IMR-90 (cell line): ENCODE measurements at regions not wholly inside any gene's neighbourhood (a gene's known extent, or its start where the extent isn't known, plus 50 kb on each side); places are given as distances from the start of the nearest gene placed in this dataset.

Experiments
- ATAC-seq: fragments of 200-7000 bp; cut with Tn5 transposase; 2 replicates; pipeline ENCODE4 v1.9.1; 2020; ENCODE audit warnings: low read depth, mild to moderate bottlenecking, moderate library complexity
- BruUV-seq: library from RNA; stranded (reverse); fragments of 400-500 nt; replicated peaks from 2 replicates; lab custom pipeline; 2021; lab: Mats Ljungman, UMichigan
- CTCF ChIA-PET: fragments of 300-600 bp; formaldehyde crosslinking; extraction: SDS; loops from one replicate; lab custom pipeline; 2021; ENCODE audit warnings: antibody characterized with exemption; lab: Yijun Ruan, JAX
- POLR2A ChIA-PET: fragments of 300-600 bp; sonication (Branson Sonifier 250); formaldehyde crosslinking; loops from one replicate; lab custom pipeline; 2022; ENCODE audit warnings: antibody characterized with exemption; ENCODE audit not compliant: unreplicated experiment; lab: Charles Lee
- DNase-seq: peaks from one replicate; pipeline ENCODE4 v3.0.0; 2013
- H2AFZ ChIP-seq: replicated peaks from 2 replicates; pipeline ENCODE3; 2013; ENCODE audit warnings: low read length, mild to moderate bottlenecking; ENCODE audit not compliant: poor library complexity
- H2AK5ac ChIP-seq: 2 replicates; pipeline ENCODE4 v1.6.1; 2013; ENCODE audit warnings: low read depth, low read length, inconsistent platforms
- H2AK9ac ChIP-seq: replicated peaks from 2 replicates; pipeline ENCODE3; 2013; ENCODE audit warnings: mild to moderate bottlenecking, low read depth, low read length, moderate library complexity; ENCODE audit not compliant: poor library complexity
- H2BK120ac ChIP-seq: 2 replicates; pipeline ENCODE4 v1.6.1; 2013; ENCODE audit warnings: low read depth, low read length, inconsistent platforms
- H2BK15ac ChIP-seq: 3 replicates; pipeline ENCODE4 v1.6.1; 2013; ENCODE audit warnings: low read depth, low read length, inconsistent platforms
- H2BK20ac ChIP-seq: 2 replicates; pipeline ENCODE4 v1.6.1; 2013; ENCODE audit warnings: low read depth, mild to moderate bottlenecking, inconsistent platforms, low read length, moderate library complexity
- H2BK5ac ChIP-seq: 2 replicates; pipeline ENCODE4 v1.6.1; 2013; ENCODE audit warnings: mild to moderate bottlenecking, low read depth, low read length, inconsistent platforms; ENCODE audit not compliant: poor library complexity, severe bottlenecking
- H3K14ac ChIP-seq: replicated peaks from 2 replicates; pipeline ENCODE4 v1.6.1; 2013; ENCODE audit warnings: low read depth, low read length, inconsistent platforms
- H3K18ac ChIP-seq: 2 replicates; pipeline ENCODE4 v1.6.1; 2013; ENCODE audit warnings: low read depth, low read length, control low read depth
- H3K23ac ChIP-seq: 2 replicates; pipeline ENCODE4 v1.6.1; 2013; ENCODE audit warnings: low read depth, low read length, inconsistent platforms
- H3K27ac ChIP-seq: 2 replicates; pipeline ENCODE4 v1.5.1; 2013; ENCODE audit warnings: mild to moderate bottlenecking, control low read depth, low read length; ENCODE audit not compliant: insufficient read depth
- H3K27me3 ChIP-seq: 2 replicates; pipeline ENCODE4 v1.6.1; 2013; ENCODE audit warnings: low read length; ENCODE audit not compliant: control insufficient read depth, insufficient read depth
- H3K36me3 ChIP-seq: 2 replicates; pipeline ENCODE4 v1.6.1; 2013; ENCODE audit warnings: low read length, mixed read lengths; ENCODE audit not compliant: control insufficient read depth, insufficient read depth
- H3K4ac ChIP-seq: 2 replicates; pipeline ENCODE4 v1.6.1; 2013; ENCODE audit warnings: low read depth, low read length, inconsistent platforms
- H3K4me1 ChIP-seq: 2 replicates; pipeline ENCODE4 v1.6.1; 2013; ENCODE audit warnings: low read length, mixed read lengths; ENCODE audit not compliant: control insufficient read depth, insufficient read depth
- H3K4me2 ChIP-seq: 2 replicates; pipeline ENCODE4 v1.6.1; 2013; ENCODE audit warnings: low read depth, mild to moderate bottlenecking, control low read depth, low read length, moderate library complexity
- H3K4me3 ChIP-seq: 2 replicates; pipeline ENCODE4 v1.5.1; 2013; ENCODE audit warnings: low read depth, mild to moderate bottlenecking, control low read depth, low read length, moderate library complexity; ENCODE audit not compliant: insufficient read depth
- H3K56ac ChIP-seq: 2 replicates; pipeline ENCODE4 v1.6.1; 2013; ENCODE audit warnings: low read length, inconsistent platforms; ENCODE audit not compliant: insufficient read depth; ENCODE audit errors: extremely low read depth
- H3K79me1 ChIP-seq, 2 experiments: 2 replicates each; pipeline ENCODE4 v1.6.1; 2013; ENCODE audit warnings: low read length in 2 of 2, inconsistent platforms in 1 of 2, low read depth in 1 of 2
- H3K9ac ChIP-seq: 2 replicates; pipeline ENCODE4 v1.6.1; 2013; ENCODE audit warnings: low read depth, low read length, control low read depth
- H3K9me1 ChIP-seq: 2 replicates; pipeline ENCODE4 v1.6.1; 2013; ENCODE audit warnings: low read length, inconsistent platforms; ENCODE audit not compliant: insufficient read depth
- H3K9me3 ChIP-seq: 2 replicates; pipeline ENCODE4 v1.6.1; 2013; ENCODE audit warnings: low read length; ENCODE audit not compliant: control insufficient read depth, insufficient read depth
- H4K20me1 ChIP-seq: 2 replicates; pipeline ENCODE4 v1.6.1; 2013; ENCODE audit warnings: low read length, inconsistent platforms; ENCODE audit not compliant: insufficient read depth
- H4K5ac ChIP-seq: 2 replicates; pipeline ENCODE4 v1.6.1; 2013; ENCODE audit warnings: mild to moderate bottlenecking, low read depth, low read length, control low read depth
- H4K8ac ChIP-seq, 2 experiments: 2 replicates each; pipeline ENCODE4 v1.6.1; 2013; ENCODE audit warnings: low read depth in 2 of 2, low read length in 2 of 2, control low read depth in 1 of 2, inconsistent platforms in 1 of 2
- H4K91ac ChIP-seq: 2 replicates; pipeline ENCODE4 v1.6.1; 2013; ENCODE audit warnings: low read depth, low read length, inconsistent platforms; ENCODE audit not compliant: insufficient read depth
- BHLHE40 ChIP-seq: fragments of 150-350 bp; IDR thresholded peaks from 2 replicates; pipeline ENCODE4 v1.6.1; 2016; ENCODE audit warnings: mild to moderate bottlenecking, low read depth, low read length
- CEBPB ChIP-seq: IDR thresholded peaks from 2 replicates; pipeline ENCODE4 v1.6.1; 2012; ENCODE audit warnings: low read depth, low read length, improper control_type of control experiment
- CHD1 ChIP-seq: IDR thresholded peaks from 2 replicates; pipeline ENCODE4 v1.6.1; 2012; ENCODE audit warnings: low read depth, low read length, improper control_type of control experiment
- FOS ChIP-seq: fragments of 150-350 bp; IDR thresholded peaks from 2 replicates; pipeline ENCODE4 v1.6.1; 2016; ENCODE audit warnings: low read depth, low read length
- MAFK ChIP-seq: IDR thresholded peaks from 2 replicates; pipeline ENCODE4 v1.6.1; 2012; ENCODE audit warnings: low read depth, low read length, improper control_type of control experiment
- MAZ ChIP-seq: IDR thresholded peaks from 2 replicates; pipeline ENCODE4 v1.6.1; 2012; ENCODE audit warnings: low read depth, mild to moderate bottlenecking, low read length, improper control_type of control experiment, moderate library complexity, borderline replicate concordance
- MXI1 ChIP-seq: IDR thresholded peaks from 2 replicates; pipeline ENCODE4 v1.6.1; 2012; ENCODE audit warnings: low read depth, mild to moderate bottlenecking, low read length, moderate library complexity, borderline replicate concordance
- NFE2L2 ChIP-seq: fragments of 150-350 bp; IDR thresholded peaks from 2 replicates; pipeline ENCODE4 v1.6.1; 2016; ENCODE audit warnings: low read depth, mild to moderate bottlenecking, low read length
- POLR2A ChIP-seq: IDR thresholded peaks from 2 replicates; pipeline ENCODE4 v1.6.1; 2012; ENCODE audit warnings: mild to moderate bottlenecking, low read depth, low read length
- RAD21 ChIP-seq: IDR thresholded peaks from 2 replicates; pipeline ENCODE4 v1.6.1; 2012; ENCODE audit warnings: low read length, improper control_type of control experiment
- RCOR1 ChIP-seq: IDR thresholded peaks from 2 replicates; pipeline ENCODE4 v1.6.1; 2012; ENCODE audit warnings: mild to moderate bottlenecking, low read length, improper control_type of control experiment; ENCODE audit not compliant: insufficient replicate concordance
- RFX5 ChIP-seq: IDR thresholded peaks from 2 replicates; pipeline ENCODE4 v1.8.0; 2012; ENCODE audit warnings: low read depth, mild to moderate bottlenecking, low read length, moderate library complexity
- SMC3 ChIP-seq: fragments of 150-350 bp; IDR thresholded peaks from 2 replicates; pipeline ENCODE4 v1.6.1; 2016; ENCODE audit warnings: low read depth, mild to moderate bottlenecking, antibody characterized with exemption, low read length, moderate library complexity
- WGBS, 2 experiments: methylation state at CpG; one replicate each; pipeline versions ENCODE4 v1.1.5 to v1.1.7; 2013; ENCODE audit warnings: missing lambda C conversion rate in 2 of 2; ENCODE audit not compliant: insufficient read length in 1 of 2; ENCODE audit errors: extremely low coverage in 2 of 2; 5-methylcytosine and 5-hydroxymethylcytosine counted together
- dilution Hi-C: fragments of 300-500 bp; cut with HindIII; formaldehyde crosslinking; loops from one replicate; pipeline ENCODE4 v1.14.3; 2018; ENCODE audit warnings: low sequenced_read_pairs; ENCODE audit not compliant: unreplicated experiment
- in situ Hi-C: fragments of 300-500 bp; cut with MboI; formaldehyde crosslinking; loops from 3 replicates; pipeline ENCODE4 v1.14.3; 2019; ENCODE audit warnings: low sequenced_read_pairs, inconsistent platforms, mixed read lengths
- intact Hi-C: fragments of 100-400 bp; cut with micrococcal nuclease; formaldehyde crosslinking; loops from 2 replicates; pipeline ENCODE4 v1.10.0; 2022
- TF ChIP-seq, protein P1 (sequence below): conservative IDR thresholded peaks from 2 replicates; pipeline ENCODE4 v1.5.1; 2012; ENCODE audit warnings: mild to moderate bottlenecking, low read depth, low read length, improper control_type of control experiment
- TF ChIP-seq, protein P2 (sequence below): fragments of 150-350 bp; IDR thresholded peaks from 2 replicates; pipeline ENCODE4 v1.6.1; 2017; ENCODE audit warnings: mild to moderate bottlenecking, antibody characterized with exemption, low read length, low read depth
- TF ChIP-seq, protein P3 (sequence below): fragments of 150-350 bp; IDR thresholded peaks from 2 replicates; pipeline ENCODE4 v1.6.1; 2016; ENCODE audit warnings: low read depth, mild to moderate bottlenecking, low read length, moderate library complexity, borderline replicate concordance

DNA sequence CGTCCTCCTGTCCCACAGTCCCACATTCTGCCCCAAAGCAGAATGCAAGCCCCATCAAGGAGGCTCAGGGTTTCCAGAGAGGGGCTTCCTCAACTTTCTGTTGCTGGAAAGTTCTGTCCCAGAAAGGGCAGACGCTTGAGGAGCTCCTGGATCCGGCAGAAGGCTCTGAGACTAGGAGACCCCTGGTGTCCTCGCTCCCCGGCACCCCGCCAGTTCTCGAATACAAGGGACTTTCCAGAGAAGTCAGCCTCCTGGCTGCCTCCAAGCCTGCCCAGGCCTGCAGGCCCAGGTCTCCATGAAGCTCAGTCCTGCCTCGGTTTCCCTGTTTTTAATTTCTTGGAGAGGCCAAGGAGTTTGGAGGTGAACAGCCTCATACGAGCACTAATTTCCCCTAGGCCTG lies 150.4 kb downstream of the CEBPB start:
- no TSS peak for BruUV-seq
- no CpG with 5 or more reads among the region's 9 CpGs for WGBS, 2 experiments

More for the DNA sequence above, 150.4 kb downstream of the CEBPB start:
- dilution Hi-C loops (no loop called here), intact Hi-C loops (no loop called here), in situ Hi-C loops (no loop called here)
- no peak overlapping the region for H4K91ac ChIP-seq
- ChIA-PET CTCF (no interaction called here), POLR2A (no interaction called here)
- H2BK120ac ChIP-seq: no peak overlapping the region
- peaks cover 0 to 7% of the 10 kb centered on the region in 2 experiments; a peak in 2 of 4 replicates for H3K79me1 ChIP-seq
- H3K18ac ChIP-seq: no peak overlapping the region
- no peaks in the 10 kb centered on the region for H4K20me1 ChIP-seq
- H3K56ac ChIP-seq: no peak overlapping the region
- ATAC-seq: no peak
- no peaks in the 10 kb centered on the region for H3K36me3 ChIP-seq
- H3K4me1 ChIP-seq: peaks cover 19% of the 10 kb centered on the region
- no peak overlapping the region for H2BK5ac ChIP-seq
- no peaks in the 10 kb centered on the region for H3K27me3 ChIP-seq
- H2BK20ac ChIP-seq: no peak overlapping the region
- TF ChIP-seq RFX5 (no peak), FOS (no peak), RCOR1 (no peak), POLR2A (no peak), CEBPB (no peak), BHLHE40 (no peak), RAD21 (no peak), NFE2L2 (no peak), CHD1 (no peak), MXI1 (no peak), MAZ (no peak), SMC3 (no peak), MAFK (no peak)
- TF ChIP-seq, protein P1, sequence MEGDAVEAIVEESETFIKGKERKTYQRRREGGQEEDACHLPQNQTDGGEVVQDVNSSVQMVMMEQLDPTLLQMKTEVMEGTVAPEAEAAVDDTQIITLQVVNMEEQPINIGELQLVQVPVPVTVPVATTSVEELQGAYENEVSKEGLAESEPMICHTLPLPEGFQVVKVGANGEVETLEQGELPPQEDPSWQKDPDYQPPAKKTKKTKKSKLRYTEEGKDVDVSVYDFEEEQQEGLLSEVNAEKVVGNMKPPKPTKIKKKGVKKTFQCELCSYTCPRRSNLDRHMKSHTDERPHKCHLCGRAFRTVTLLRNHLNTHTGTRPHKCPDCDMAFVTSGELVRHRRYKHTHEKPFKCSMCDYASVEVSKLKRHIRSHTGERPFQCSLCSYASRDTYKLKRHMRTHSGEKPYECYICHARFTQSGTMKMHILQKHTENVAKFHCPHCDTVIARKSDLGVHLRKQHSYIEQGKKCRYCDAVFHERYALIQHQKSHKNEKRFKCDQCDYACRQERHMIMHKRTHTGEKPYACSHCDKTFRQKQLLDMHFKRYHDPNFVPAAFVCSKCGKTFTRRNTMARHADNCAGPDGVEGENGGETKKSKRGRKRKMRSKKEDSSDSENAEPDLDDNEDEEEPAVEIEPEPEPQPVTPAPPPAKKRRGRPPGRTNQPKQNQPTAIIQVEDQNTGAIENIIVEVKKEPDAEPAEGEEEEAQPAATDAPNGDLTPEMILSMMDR: no peak
- TF ChIP-seq, protein P2, sequence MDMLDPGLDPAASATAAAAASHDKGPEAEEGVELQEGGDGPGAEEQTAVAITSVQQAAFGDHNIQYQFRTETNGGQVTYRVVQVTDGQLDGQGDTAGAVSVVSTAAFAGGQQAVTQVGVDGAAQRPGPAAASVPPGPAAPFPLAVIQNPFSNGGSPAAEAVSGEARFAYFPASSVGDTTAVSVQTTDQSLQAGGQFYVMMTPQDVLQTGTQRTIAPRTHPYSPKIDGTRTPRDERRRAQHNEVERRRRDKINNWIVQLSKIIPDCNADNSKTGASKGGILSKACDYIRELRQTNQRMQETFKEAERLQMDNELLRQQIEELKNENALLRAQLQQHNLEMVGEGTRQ: no peak
- TF ChIP-seq, protein P3, sequence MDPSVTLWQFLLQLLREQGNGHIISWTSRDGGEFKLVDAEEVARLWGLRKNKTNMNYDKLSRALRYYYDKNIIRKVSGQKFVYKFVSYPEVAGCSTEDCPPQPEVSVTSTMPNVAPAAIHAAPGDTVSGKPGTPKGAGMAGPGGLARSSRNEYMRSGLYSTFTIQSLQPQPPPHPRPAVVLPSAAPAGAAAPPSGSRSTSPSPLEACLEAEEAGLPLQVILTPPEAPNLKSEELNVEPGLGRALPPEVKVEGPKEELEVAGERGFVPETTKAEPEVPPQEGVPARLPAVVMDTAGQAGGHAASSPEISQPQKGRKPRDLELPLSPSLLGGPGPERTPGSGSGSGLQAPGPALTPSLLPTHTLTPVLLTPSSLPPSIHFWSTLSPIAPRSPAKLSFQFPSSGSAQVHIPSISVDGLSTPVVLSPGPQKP: no peak
- H4K5ac ChIP-seq: no peak overlapping the region
- H3K4ac ChIP-seq: 0 out of 2 replicates have a peak overlapping the region, but pooled peaks have one; percentile 10
- no peak overlapping the region for H3K4me3 ChIP-seq
- H2BK15ac ChIP-seq: no peak overlapping the region; the same call in 2 of the 3 replicates
- no peak overlapping the region for H2AK9ac ChIP-seq
- no peak overlapping the region for H3K27ac ChIP-seq
- no peak overlapping the region for H3K4me2 ChIP-seq
- peak overlapping the region; percentile 66; the same call in 1 of the 2 replicates for H2AK5ac ChIP-seq
- no peak overlapping the region for H3K23ac ChIP-seq
- peaks cover 20% of the 10 kb centered on the region for H3K9me1 ChIP-seq
- H3K9me3 ChIP-seq: no peaks in the 10 kb centered on the region
- no peak overlapping the region for H3K9ac ChIP-seq
- no peak overlapping the region for H2AFZ ChIP-seq
- no peak overlapping the region for H4K8ac ChIP-seq
- no peak overlapping the region for H3K14ac ChIP-seq
- no peak for DNase-seq
